ENCODE measurements at regions not wholly inside any gene's neighbourhood (a gene's known extent, or its start where the extent isn't known, plus 50 kb on each side); places are given as distances from the start of the nearest gene placed in this dataset.

- WGBS, 2 experiments = 41 to 48% methylated on average over 5 of the region's 5 CpGs
- Histone ChIP-seq H3K27me3 (ENCODE audit: control insufficient read depth, insufficient read depth, low read length, poor library complexity, severe bottlenecking) (no peaks in the 10 kb centered on the region), H3K9me3 (ENCODE audit: control insufficient read depth, low read length) (no peaks in the 10 kb centered on the region), H3K36me3 (ENCODE audit: control insufficient read depth, insufficient read depth, low read length) (no peaks in the 10 kb centered on the region), H3K27ac (ENCODE audit: insufficient read depth, low read depth, low read length, poor library complexity, severe bottlenecking) (no peak overlapping the region), H3K4me3 (ENCODE audit: insufficient read depth, low read depth, low read length) (no peak overlapping the region), H3K4me1 (ENCODE audit: control insufficient read depth, insufficient read depth, low read length) (no peaks in the 10 kb centered on the region)
Observed at GRCh38 chr9:108105885-108106284, 616.3 kb upstream of the KLF4 start.

- Histone ChIP-seq H3K27ac (ENCODE audit: insufficient read depth, low read depth, low read length, poor library complexity, severe bottlenecking) (no peak overlapping the region), H3K9me3 (ENCODE audit: control insufficient read depth, low read length) (no peaks in the 10 kb centered on the region), H3K4me1 (ENCODE audit: control insufficient read depth, insufficient read depth, low read length) (no peaks in the 10 kb centered on the region), H3K36me3 (ENCODE audit: control insufficient read depth, insufficient read depth, low read length) (no peaks in the 10 kb centered on the region), H3K27me3 (ENCODE audit: control insufficient read depth, insufficient read depth, low read length, poor library complexity, severe bottlenecking) (no peaks in the 10 kb centered on the region), H3K4me3 (ENCODE audit: insufficient read depth, low read depth, low read length) (no peak overlapping the region)
- WGBS, 2 experiments = 93 to 94% methylated on average over 1 of the region's 1 CpG
Observed at GRCh38 chr9:108104991-108105390, 615.4 kb upstream of the KLF4 start.

GRCh38 chr9:108103046-108103693, 613.6 kb upstream of the KLF4 start:
- H3K27ac ChIP-seq (ENCODE audit: insufficient read depth, low read depth, low read length, poor library complexity, severe bottlenecking) = no peak overlapping the region
- 95 to 100% methylated on average over 1 of the region's 1 CpG for WGBS, 2 experiments
- H3K9me3 ChIP-seq (ENCODE audit: control insufficient read depth, low read length) = no peaks in the 10 kb centered on the region
- no peaks in the 10 kb centered on the region for H3K36me3 ChIP-seq (ENCODE audit: control insufficient read depth, insufficient read depth, low read length)
- H3K4me1 ChIP-seq (ENCODE audit: control insufficient read depth, insufficient read depth, low read length) = no peaks in the 10 kb centered on the region
- H3K27me3 ChIP-seq (ENCODE audit: control insufficient read depth, insufficient read depth, low read length, poor library complexity, severe bottlenecking) = no peaks in the 10 kb centered on the region
- no peak overlapping the region for H3K4me3 ChIP-seq (ENCODE audit: insufficient read depth, low read depth, low read length)

DNA sequence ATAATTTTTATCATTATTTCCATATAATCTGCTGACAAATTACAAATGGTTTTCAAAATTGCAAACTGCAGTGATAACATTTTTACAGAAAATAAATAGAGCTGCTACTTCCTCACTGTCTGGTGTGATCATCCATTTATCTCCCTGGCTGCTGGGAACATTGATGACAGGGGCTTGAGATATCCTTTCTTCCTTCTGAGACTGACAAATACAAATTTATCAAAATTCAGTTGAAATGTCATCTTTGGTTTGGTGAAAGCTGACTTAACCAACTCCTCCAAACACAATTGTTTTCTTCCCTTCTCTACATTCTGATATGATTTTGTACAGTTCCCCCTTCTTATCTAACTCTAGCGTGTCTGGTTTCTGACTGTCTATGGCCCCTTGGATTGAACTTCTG, 611.8 kb upstream of the KLF4 start:
- Histone ChIP-seq H3K36me3 (ENCODE audit: control insufficient read depth, insufficient read depth, low read length) (no peaks in the 10 kb centered on the region), H3K9me3 (ENCODE audit: control insufficient read depth, low read length) (no peaks in the 10 kb centered on the region), H3K4me3 (ENCODE audit: insufficient read depth, low read depth, low read length) (no peak overlapping the region), H3K4me1 (ENCODE audit: control insufficient read depth, insufficient read depth, low read length) (no peaks in the 10 kb centered on the region), H3K27ac (ENCODE audit: insufficient read depth, low read depth, low read length, poor library complexity, severe bottlenecking) (no peak overlapping the region), H3K27me3 (ENCODE audit: control insufficient read depth, insufficient read depth, low read length, poor library complexity, severe bottlenecking) (no peaks in the 10 kb centered on the region)
- 89 to 96% methylated on average over 1 of the region's 1 CpG for WGBS, 2 experiments

- Histone ChIP-seq H3K27me3 (ENCODE audit: control insufficient read depth, insufficient read depth, low read length, poor library complexity, severe bottlenecking) (no peaks in the 10 kb centered on the region), H3K36me3 (ENCODE audit: control insufficient read depth, insufficient read depth, low read length) (no peaks in the 10 kb centered on the region), H3K4me1 (ENCODE audit: control insufficient read depth, insufficient read depth, low read length) (no peaks in the 10 kb centered on the region), H3K4me3 (ENCODE audit: insufficient read depth, low read depth, low read length) (no peak overlapping the region), H3K27ac (ENCODE audit: insufficient read depth, low read depth, low read length, poor library complexity, severe bottlenecking) (no peak overlapping the region), H3K9me3 (ENCODE audit: control insufficient read depth, low read length) (no peaks in the 10 kb centered on the region)
- 78% methylated on average over 6 of the region's 6 CpGs for WGBS, 2 experiments
Observed at GRCh38 chr9:108100571-108100970, 611.0 kb upstream of the KLF4 start.

- no peaks in the 10 kb centered on the region for H3K27me3 ChIP-seq (ENCODE audit: control insufficient read depth, insufficient read depth, low read length, poor library complexity, severe bottlenecking)
- WGBS, 2 experiments = 86 to 87% methylated on average over 3 of the region's 3 CpGs
Observed at GRCh38 chr9:108099854-108100253, 610.3 kb upstream of the KLF4 start.

GRCh38 chr9:108095496-108095895, 605.9 kb upstream of the KLF4 start:
- Histone ChIP-seq H3K9me3 (ENCODE audit: control insufficient read depth, low read length) (no peaks in the 10 kb centered on the region), H3K27me3 (ENCODE audit: control insufficient read depth, insufficient read depth, low read length, poor library complexity, severe bottlenecking) (no peaks in the 10 kb centered on the region), H3K36me3 (ENCODE audit: control insufficient read depth, insufficient read depth, low read length) (no peaks in the 10 kb centered on the region), H3K4me1 (ENCODE audit: control insufficient read depth, insufficient read depth, low read length) (no peaks in the 10 kb centered on the region), H3K27ac (ENCODE audit: insufficient read depth, low read depth, low read length, poor library complexity, severe bottlenecking) (no peak overlapping the region), H3K4me3 (ENCODE audit: insufficient read depth, low read depth, low read length) (no peak overlapping the region)
- WGBS, 2 experiments = 0 to 33% methylated on average over 1 of the region's 1 CpG

More at GRCh38 chr9:108099854-108100253, 610.3 kb upstream of the KLF4 start:
- Histone ChIP-seq H3K36me3 (ENCODE audit: control insufficient read depth, insufficient read depth, low read length) (no peaks in the 10 kb centered on the region), H3K27ac (ENCODE audit: insufficient read depth, low read depth, low read length, poor library complexity, severe bottlenecking) (no peak overlapping the region), H3K9me3 (ENCODE audit: control insufficient read depth, low read length) (no peaks in the 10 kb centered on the region), H3K4me1 (ENCODE audit: control insufficient read depth, insufficient read depth, low read length) (no peaks in the 10 kb centered on the region), H3K4me3 (ENCODE audit: insufficient read depth, low read depth, low read length) (no peak overlapping the region)

DNA sequence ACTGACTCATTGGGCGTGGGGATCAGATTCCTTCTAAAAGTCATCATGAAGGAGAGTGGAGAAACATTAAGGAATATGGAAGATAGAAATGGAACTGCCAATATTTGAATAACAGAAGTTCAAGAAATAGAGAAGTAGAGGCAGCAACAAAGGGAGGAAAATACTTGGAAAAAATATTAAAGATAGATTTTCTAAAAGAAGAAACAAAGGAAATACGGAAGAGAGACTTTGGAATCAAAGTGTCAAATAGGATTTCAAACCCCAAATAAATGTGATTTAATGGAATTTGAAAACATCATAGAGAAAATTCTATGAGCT, 605.1 kb upstream of the KLF4 start:
- 94 to 100% methylated on average over 2 of the region's 2 CpGs for WGBS, 2 experiments
- no peak overlapping the region for H3K4me3 ChIP-seq (ENCODE audit: insufficient read depth, low read depth, low read length)

DNA sequence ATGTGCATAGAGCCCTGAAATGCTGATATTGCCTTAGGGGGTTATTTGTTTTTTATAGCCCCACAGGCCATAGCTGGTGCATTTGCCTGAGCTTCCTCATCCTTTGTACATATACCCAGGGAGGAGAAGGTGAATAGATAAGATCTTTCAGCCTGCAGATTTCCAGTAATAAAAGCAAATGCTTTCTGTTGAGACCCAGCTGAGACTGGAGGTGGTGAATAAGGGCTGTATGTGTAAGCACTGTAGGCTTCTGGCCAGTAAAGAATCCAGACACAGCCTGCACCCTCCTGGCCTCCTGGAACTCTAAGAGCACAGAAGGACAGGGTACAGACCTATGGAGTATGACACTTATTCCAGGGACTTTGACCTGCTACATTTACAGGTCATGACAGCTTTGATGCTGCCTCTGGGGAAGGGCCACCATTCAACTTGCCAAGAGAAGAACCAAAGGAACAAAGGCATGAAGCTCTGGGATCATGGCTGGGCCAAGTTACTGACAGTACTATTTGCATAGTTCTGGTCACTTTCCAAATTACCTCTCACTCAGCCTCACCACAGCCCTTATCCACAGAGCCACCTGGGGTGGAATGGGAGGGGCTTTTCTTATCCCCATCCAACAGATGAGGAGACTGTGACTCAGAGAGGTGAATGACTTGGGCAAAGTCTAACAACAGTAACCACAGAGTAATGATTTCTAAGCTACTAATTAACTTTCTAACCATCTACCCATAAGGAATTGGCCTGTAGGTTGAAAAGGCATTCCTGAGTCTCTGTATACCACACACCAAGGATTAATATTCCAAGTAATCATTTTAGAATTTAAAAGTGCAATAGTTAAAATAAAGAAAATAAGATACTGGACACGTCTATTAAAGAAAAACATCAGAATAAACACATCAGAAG, 604.5 kb upstream of the KLF4 start:
- Histone ChIP-seq H3K4me3 (ENCODE audit: insufficient read depth, low read depth, low read length) (no peak overlapping the region), H3K4me1 (ENCODE audit: control insufficient read depth, insufficient read depth, low read length) (no peaks in the 10 kb centered on the region), H3K27me3 (ENCODE audit: control insufficient read depth, insufficient read depth, low read length, poor library complexity, severe bottlenecking) (no peaks in the 10 kb centered on the region), H3K27ac (ENCODE audit: insufficient read depth, low read depth, low read length, poor library complexity, severe bottlenecking) (no peak overlapping the region), H3K36me3 (ENCODE audit: control insufficient read depth, insufficient read depth, low read length) (no peaks in the 10 kb centered on the region), H3K9me3 (ENCODE audit: control insufficient read depth, low read length) (no peaks in the 10 kb centered on the region)
- 100% methylated on average over 1 of the region's 1 CpG; no CpG with 5 or more reads in 1 of the 2 experiments for WGBS, 2 experiments

More for the DNA sequence above, 605.1 kb upstream of the KLF4 start:
- H3K36me3 ChIP-seq (ENCODE audit: control insufficient read depth, insufficient read depth, low read length) = no peaks in the 10 kb centered on the region
- no peaks in the 10 kb centered on the region for H3K27me3 ChIP-seq (ENCODE audit: control insufficient read depth, insufficient read depth, low read length, poor library complexity, severe bottlenecking)
- H3K27ac ChIP-seq (ENCODE audit: insufficient read depth, low read depth, low read length, poor library complexity, severe bottlenecking) = no peak overlapping the region
- H3K4me1 ChIP-seq (ENCODE audit: control insufficient read depth, insufficient read depth, low read length) = no peaks in the 10 kb centered on the region
- H3K9me3 ChIP-seq (ENCODE audit: control insufficient read depth, low read length) = no peaks in the 10 kb centered on the region

GRCh38 chr9:108088916-108089315, 599.3 kb upstream of the KLF4 start:
- H3K36me3 ChIP-seq (ENCODE audit: control insufficient read depth, insufficient read depth, low read length) = no peaks in the 10 kb centered on the region
- H3K27me3 ChIP-seq (ENCODE audit: control insufficient read depth, insufficient read depth, low read length, poor library complexity, severe bottlenecking) = no peaks in the 10 kb centered on the region
- no peaks in the 10 kb centered on the region for H3K4me1 ChIP-seq (ENCODE audit: control insufficient read depth, insufficient read depth, low read length)
- WGBS, 2 experiments = 92 to 96% methylated on average over 3 of the region's 3 CpGs
- no peak overlapping the region for H3K27ac ChIP-seq (ENCODE audit: insufficient read depth, low read depth, low read length, poor library complexity, severe bottlenecking)
- no peaks in the 10 kb centered on the region for H3K9me3 ChIP-seq (ENCODE audit: control insufficient read depth, low read length)
- H3K4me3 ChIP-seq (ENCODE audit: insufficient read depth, low read depth, low read length) = no peak overlapping the region
